WI38 (cell line): ENCODE measurements at regions not wholly inside any gene's neighbourhood (a gene's known extent, or its start where the extent isn't known, plus 50 kb on each side); places are given as distances from the start of the nearest gene placed in this dataset.

Source experiments
- H3K4me3 ChIP-seq: 2 replicates; pipeline ENCODE4 v1.5.1; 2011; ENCODE audit warnings: low read depth, mild to moderate bottlenecking, control low read depth, low read length
- CTCF ChIP-seq: IDR thresholded peaks from 2 replicates; pipeline ENCODE4 v1.5.1; 2012; ENCODE audit warnings: low read depth, mild to moderate bottlenecking, control low read depth, low read length

- H3K4me3 ChIP-seq = peak overlapping the region; percentile 62
- TF ChIP-seq CTCF = no peak
Observed at GRCh38 chr7:130958846-130959245, 224.8 kb upstream of the KLF14 start.

- TF ChIP-seq CTCF = peak; percentile 64
- H3K4me3 ChIP-seq = peak overlapping the region; percentile 62
Observed at GRCh38 chr7:130959743-130960207, 225.8 kb upstream of the KLF14 start.

GRCh38 chr7:130960208-130960988 is 226.4 kb upstream of the KLF14 start:
- peak overlapping the region; percentile 62 for H3K4me3 ChIP-seq
- no peak for TF ChIP-seq CTCF

- TF ChIP-seq CTCF = no peak
- H3K4me3 ChIP-seq = peak overlapping the region; percentile 62
Observed at GRCh38 chr7:130961128-130961601, 227.2 kb upstream of the KLF14 start.

- TF ChIP-seq CTCF = no peak
- peak overlapping the region; percentile 62 for H3K4me3 ChIP-seq
Observed at GRCh38 chr7:130962109-130962508, 228.1 kb upstream of the KLF14 start.

- no peak for TF ChIP-seq CTCF
- H3K4me3 ChIP-seq = no peak overlapping the region
Observed at GRCh38 chr7:130963339-130963738, 229.3 kb upstream of the KLF14 start.

- TF ChIP-seq CTCF = no peak
- H3K4me3 ChIP-seq = no peak overlapping the region
Observed at GRCh38 chr7:130965515-130965914, 231.5 kb upstream of the KLF14 start.
